ENCODE measurements at regions not wholly inside any gene's neighbourhood (a gene's known extent, or its start where the extent isn't known, plus 50 kb on each side); places are given as distances from the start of the nearest gene placed in this dataset.

DNA sequence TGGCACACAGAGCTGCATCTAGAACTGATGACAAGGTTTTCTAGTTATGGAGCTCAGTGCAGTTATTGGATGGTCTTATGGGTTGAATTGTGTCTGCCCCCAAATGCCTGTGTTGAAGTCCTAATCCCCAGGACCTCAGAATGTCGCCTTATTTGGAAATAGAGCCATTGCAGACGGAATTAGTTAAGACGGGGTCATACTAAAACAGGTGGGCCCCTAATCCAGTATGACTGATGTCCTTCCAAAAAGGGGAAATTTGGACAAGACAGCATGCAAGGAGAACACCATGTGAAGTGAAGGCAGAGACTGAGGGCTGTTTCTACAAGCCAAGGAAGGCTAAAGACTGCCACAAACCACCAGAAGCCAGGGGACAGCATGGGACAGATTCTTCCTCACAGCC, 148.7 kb downstream of the KCTD12 start:
- no peak for TF ChIP-seq EZH2 (IDR thresholded peaks at IDR 0.05; ENCODE audit: insufficient read depth, low read length)
- TF ChIP-seq, protein P1, sequence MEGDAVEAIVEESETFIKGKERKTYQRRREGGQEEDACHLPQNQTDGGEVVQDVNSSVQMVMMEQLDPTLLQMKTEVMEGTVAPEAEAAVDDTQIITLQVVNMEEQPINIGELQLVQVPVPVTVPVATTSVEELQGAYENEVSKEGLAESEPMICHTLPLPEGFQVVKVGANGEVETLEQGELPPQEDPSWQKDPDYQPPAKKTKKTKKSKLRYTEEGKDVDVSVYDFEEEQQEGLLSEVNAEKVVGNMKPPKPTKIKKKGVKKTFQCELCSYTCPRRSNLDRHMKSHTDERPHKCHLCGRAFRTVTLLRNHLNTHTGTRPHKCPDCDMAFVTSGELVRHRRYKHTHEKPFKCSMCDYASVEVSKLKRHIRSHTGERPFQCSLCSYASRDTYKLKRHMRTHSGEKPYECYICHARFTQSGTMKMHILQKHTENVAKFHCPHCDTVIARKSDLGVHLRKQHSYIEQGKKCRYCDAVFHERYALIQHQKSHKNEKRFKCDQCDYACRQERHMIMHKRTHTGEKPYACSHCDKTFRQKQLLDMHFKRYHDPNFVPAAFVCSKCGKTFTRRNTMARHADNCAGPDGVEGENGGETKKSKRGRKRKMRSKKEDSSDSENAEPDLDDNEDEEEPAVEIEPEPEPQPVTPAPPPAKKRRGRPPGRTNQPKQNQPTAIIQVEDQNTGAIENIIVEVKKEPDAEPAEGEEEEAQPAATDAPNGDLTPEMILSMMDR (IDR thresholded peaks at IDR 0.05; ENCODE audit: insufficient read depth, low read depth, low read length) = no peak
